DOHH2 (cell line): ENCODE measurements at regions not wholly inside any gene's neighbourhood (a gene's known extent, or its start where the extent isn't known, plus 50 kb on each side); places are given as distances from the start of the nearest gene placed in this dataset.

Experiments
- H3F3A ChIP-seq: fragments of 200-600 bp; sonication (generic), shearing (Covaris generic); 2 replicates; pipeline ENCODE4 v1.6.0; 2016; ENCODE audit warnings: antibody characterized with exemption, mild to moderate bottlenecking; ENCODE audit not compliant: control insufficient read depth, insufficient read depth
- H3K27ac ChIP-seq: fragments of 200-600 bp; sonication (generic); 2 replicates; pipeline ENCODE4 v1.5.1; 2014; ENCODE audit warnings: low read depth, mild to moderate bottlenecking, low read length, moderate library complexity
- H3K27me3 ChIP-seq: fragments of 200-600 bp; sonication (generic); 2 replicates; pipeline ENCODE4 v1.6.1; 2014; ENCODE audit warnings: mild to moderate bottlenecking, low read length, mixed read lengths; ENCODE audit not compliant: control insufficient read depth
- H3K36me3 ChIP-seq: fragments of 200-600 bp; sonication (generic); 2 replicates; pipeline ENCODE4 v1.6.1; 2014; ENCODE audit warnings: mild to moderate bottlenecking, low read length, moderate library complexity, mixed read lengths; ENCODE audit not compliant: control insufficient read depth
- H3K4me1 ChIP-seq: fragments of 200-600 bp; sonication (generic); 2 replicates; pipeline ENCODE4 v1.6.1; 2014; ENCODE audit warnings: mild to moderate bottlenecking, low read length, mixed read lengths; ENCODE audit not compliant: control insufficient read depth
- H3K4me2 ChIP-seq: fragments of 200-600 bp; sonication (generic); 2 replicates; pipeline ENCODE4 v1.6.0; 2014; ENCODE audit warnings: mild to moderate bottlenecking, low read length, moderate library complexity
- H3K4me3 ChIP-seq: fragments of 200-600 bp; sonication (generic); 2 replicates; pipeline ENCODE4 v1.5.1; 2014; ENCODE audit warnings: mild to moderate bottlenecking, low read length, mixed read lengths
- H3K79me2 ChIP-seq: fragments of 200-600 bp; sonication (generic); 2 replicates; pipeline ENCODE4 v1.6.1; 2014; ENCODE audit warnings: mild to moderate bottlenecking, low read length, mixed read lengths; ENCODE audit not compliant: control insufficient read depth
- H3K9me2 ChIP-seq: fragments of 200-600 bp; sonication (generic); replicated peaks from 2 replicates; pipeline ENCODE4 v1.6.1; 2014; ENCODE audit warnings: mild to moderate bottlenecking, low read length, mixed read lengths; ENCODE audit not compliant: control insufficient read depth
- H3K9me3 ChIP-seq: fragments of 200-600 bp; sonication (generic); 2 replicates; pipeline ENCODE4 v1.6.1; 2014; ENCODE audit warnings: antibody characterized with exemption, low read length, mixed read lengths; ENCODE audit not compliant: control insufficient read depth, insufficient read depth
- H4K20me1 ChIP-seq: fragments of 200-600 bp; sonication (generic); 2 replicates; pipeline ENCODE4 v1.6.0; 2014; ENCODE audit warnings: low read depth, mild to moderate bottlenecking, antibody characterized with exemption, low read length, moderate library complexity; ENCODE audit not compliant: control insufficient read depth, insufficient read depth
- EZH2phosphoT487 ChIP-seq: fragments of 200-600 bp; sonication (generic); IDR thresholded peaks from 2 replicates; pipeline ENCODE4 v1.6.1; 2017; ENCODE audit warnings: borderline replicate concordance, mild to moderate bottlenecking, antibody characterized with exemption, low read length, moderate library complexity, mixed read lengths
- TF ChIP-seq, protein P1 (sequence below): fragments of 200-600 bp; sonication (generic); IDR thresholded peaks from one replicate; pipeline ENCODE4 v1.5.1; 2014; ENCODE audit warnings: antibody characterized with exemption, mild to moderate bottlenecking, low read depth, low read length; ENCODE audit not compliant: poor library complexity, severe bottlenecking

GRCh38 chr10:61078542-61079275 lies 134.7 kb upstream of the RHOBTB1 start:
- Histone ChIP-seq H3K4me3 (no peak overlapping the region), H3K9me3 (no peaks in the 10 kb centered on the region), H3K27ac (no peak overlapping the region), H3K9me2 (no peaks in the 10 kb centered on the region), H3K36me3 (no peaks in the 10 kb centered on the region), H3K79me2 (no peaks in the 10 kb centered on the region), H3F3A (no peaks in the 10 kb centered on the region), H3K4me1 (no peaks in the 10 kb centered on the region), H3K4me2 (no peak overlapping the region), H4K20me1 (no peaks in the 10 kb centered on the region), H3K27me3 (no peaks in the 10 kb centered on the region)
- TF ChIP-seq, protein P1, sequence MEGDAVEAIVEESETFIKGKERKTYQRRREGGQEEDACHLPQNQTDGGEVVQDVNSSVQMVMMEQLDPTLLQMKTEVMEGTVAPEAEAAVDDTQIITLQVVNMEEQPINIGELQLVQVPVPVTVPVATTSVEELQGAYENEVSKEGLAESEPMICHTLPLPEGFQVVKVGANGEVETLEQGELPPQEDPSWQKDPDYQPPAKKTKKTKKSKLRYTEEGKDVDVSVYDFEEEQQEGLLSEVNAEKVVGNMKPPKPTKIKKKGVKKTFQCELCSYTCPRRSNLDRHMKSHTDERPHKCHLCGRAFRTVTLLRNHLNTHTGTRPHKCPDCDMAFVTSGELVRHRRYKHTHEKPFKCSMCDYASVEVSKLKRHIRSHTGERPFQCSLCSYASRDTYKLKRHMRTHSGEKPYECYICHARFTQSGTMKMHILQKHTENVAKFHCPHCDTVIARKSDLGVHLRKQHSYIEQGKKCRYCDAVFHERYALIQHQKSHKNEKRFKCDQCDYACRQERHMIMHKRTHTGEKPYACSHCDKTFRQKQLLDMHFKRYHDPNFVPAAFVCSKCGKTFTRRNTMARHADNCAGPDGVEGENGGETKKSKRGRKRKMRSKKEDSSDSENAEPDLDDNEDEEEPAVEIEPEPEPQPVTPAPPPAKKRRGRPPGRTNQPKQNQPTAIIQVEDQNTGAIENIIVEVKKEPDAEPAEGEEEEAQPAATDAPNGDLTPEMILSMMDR, result no peak
- no peak for TF ChIP-seq EZH2phosphoT487

GRCh38 chr10:61076572-61077114 lies 132.7 kb upstream of the RHOBTB1 start:
- no peaks in the 10 kb centered on the region for H3K4me1 ChIP-seq
- TF ChIP-seq, protein P1, result no peak
- no peak for TF ChIP-seq EZH2phosphoT487
- no peak overlapping the region for H3K27ac ChIP-seq
- H3K9me3 ChIP-seq, result no peaks in the 10 kb centered on the region
- H3K36me3 ChIP-seq, result no peaks in the 10 kb centered on the region
- no peaks in the 10 kb centered on the region for H3K27me3 ChIP-seq
- H4K20me1 ChIP-seq, result no peaks in the 10 kb centered on the region
- no peaks in the 10 kb centered on the region for H3K79me2 ChIP-seq
- no peak overlapping the region for H3K4me3 ChIP-seq
- H3K4me2 ChIP-seq, result no peak overlapping the region
- H3K9me2 ChIP-seq, result no peaks in the 10 kb centered on the region
- no peaks in the 10 kb centered on the region for H3F3A ChIP-seq

DNA sequence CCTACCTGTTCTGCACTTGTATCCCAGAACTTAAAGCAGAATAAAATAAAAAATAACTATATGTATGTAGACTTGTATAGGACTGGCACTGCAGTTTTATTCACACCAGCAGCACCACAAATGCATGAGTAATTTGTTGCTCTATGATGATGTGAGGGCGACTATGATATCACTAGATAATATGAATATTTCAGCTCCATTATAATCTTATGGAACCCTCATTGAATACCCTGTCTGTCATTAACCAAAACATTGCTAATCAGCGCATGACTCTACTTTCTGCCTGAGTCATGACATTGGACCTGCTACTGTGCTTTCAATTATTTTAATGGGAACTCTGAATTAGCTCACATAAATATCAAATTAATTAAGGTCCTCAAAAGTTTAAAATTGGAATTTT lies 129.4 kb upstream of the RHOBTB1 start:
- Histone ChIP-seq H3K27me3 (no peaks in the 10 kb centered on the region), H3K4me1 (no peaks in the 10 kb centered on the region), H4K20me1 (no peaks in the 10 kb centered on the region), H3K36me3 (no peaks in the 10 kb centered on the region), H3F3A (no peaks in the 10 kb centered on the region), H3K9me2 (no peaks in the 10 kb centered on the region), H3K4me3 (no peak overlapping the region), H3K9me3 (no peaks in the 10 kb centered on the region), H3K79me2 (no peaks in the 10 kb centered on the region), H3K4me2 (no peak overlapping the region), H3K27ac (no peak overlapping the region)
- TF ChIP-seq, protein P1, result no peak
- TF ChIP-seq EZH2phosphoT487, result no peak
